ENCODE measurements at regions not wholly inside any gene's neighbourhood (a gene's known extent, or its start where the extent isn't known, plus 50 kb on each side); places are given as distances from the start of the nearest gene placed in this dataset.
"Not testable (repeated sequence)": the region's sequence is repeated elsewhere in the genome, so short reads cannot be mapped to it uniquely, and the experiment has no call there.

DNA sequence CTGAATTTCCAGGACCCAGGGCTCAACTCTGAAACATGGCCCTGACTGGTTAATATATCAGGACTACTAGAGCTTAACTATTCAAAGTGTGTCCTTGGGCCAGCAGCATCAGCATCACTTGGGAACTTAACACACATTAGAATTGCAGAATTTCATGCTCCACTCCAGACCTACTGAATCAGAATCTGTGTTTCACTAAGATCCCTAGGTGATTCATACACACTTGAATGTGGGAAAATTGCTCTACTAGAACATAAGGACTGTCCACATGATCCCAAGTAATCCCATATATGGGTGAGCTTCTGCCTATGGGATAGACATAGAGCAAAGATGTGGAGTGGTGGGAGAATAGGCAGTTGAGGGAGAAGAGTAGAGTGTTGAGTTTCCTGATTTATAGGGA, 192.5 kb upstream of the CLNK start:
- no peak for FAIRE-seq

GRCh38 chr4:10875144-10875799, 190.7 kb upstream of the CLNK start:
- FAIRE-seq, result no peak

DNA sequence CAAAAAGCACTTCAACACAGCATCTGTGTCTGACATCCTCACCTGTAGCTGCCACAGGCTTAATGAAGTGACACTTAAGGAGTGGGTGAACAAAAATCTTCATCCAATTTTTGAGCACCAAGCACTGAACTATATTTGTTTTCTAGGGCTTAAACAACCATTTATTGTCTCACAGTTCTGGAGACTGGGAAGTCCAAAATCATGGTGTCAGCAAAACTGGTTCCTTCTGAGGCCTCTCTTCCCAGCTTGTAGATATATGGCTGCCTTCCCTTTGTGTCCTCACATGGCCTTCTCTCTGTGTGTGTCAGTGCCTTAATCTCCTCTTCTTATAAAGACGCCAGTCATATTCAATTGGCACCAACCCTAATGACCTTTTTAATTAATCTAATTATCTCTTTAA, 189.2 kb upstream of the CLNK start:
- no peak for FAIRE-seq

- no peak for FAIRE-seq
Measured at GRCh38 chr4:10872833-10873517, 188.4 kb upstream of the CLNK start.

GRCh38 chr4:10866666-10867065, 182.1 kb upstream of the CLNK start:
- no peak for FAIRE-seq

DNA sequence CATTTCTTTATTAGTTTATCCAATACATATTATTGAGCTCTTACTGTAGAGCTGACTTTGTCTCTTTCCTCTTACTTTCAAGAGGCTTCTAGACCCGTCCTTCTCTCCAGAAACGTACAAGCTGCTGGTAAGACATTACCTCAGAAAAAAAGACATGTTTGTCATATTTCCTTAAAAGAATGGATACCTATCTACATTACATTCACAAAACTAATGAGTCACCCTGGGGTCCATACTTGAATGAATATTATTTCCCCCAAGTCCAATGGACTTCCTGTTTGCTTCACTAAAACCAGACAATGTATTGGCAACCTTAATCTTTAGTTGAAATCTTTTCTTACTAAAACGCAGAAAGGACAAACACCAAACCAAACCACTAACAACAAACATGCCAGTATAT, 176.5 kb upstream of the CLNK start:
- no peak for FAIRE-seq

DNA sequence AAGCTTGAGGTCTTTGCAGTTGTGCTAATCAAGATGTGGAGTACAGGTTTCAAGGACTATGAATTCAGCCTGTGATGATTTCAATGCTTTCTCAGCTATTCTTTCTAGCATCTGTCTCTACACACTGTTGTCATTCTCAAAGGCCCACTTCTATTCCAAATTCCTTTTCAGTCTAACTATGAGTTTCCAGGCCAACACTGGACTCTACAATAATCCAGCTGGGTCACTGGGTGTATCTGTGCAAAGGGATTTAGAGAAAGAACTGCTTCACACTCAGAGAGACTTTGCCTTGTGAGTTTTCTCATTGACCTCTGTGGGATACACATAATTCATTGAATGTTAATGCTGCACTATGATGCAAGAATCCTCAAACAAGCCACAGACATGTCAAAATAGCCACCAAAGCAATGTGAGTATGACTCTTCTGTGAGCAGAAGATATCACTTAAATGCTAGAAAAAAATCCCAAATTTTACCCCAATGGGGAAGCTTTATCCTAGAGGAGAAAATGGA, 171.8 kb upstream of the CLNK start:
- no peak for FAIRE-seq

DNA sequence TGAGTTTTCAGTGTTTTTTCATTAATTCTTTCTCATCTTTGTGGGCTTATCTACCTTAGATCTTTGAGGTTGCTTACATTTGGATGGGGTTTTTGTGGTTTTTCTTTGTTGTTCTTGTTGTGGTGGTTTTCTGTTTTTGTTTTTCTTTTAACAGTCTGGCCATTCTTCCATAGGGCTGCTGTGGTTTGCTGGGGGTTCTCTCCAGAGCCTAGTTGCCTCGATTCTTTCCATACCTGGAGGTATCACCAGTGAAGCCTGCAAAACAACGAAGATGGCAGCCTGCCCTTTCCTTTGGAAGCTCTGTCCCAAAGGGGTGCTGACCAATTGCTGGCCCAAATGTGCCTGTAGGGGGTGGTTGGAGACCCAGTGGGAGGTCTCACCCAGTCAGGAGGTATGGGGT, 168.6 kb upstream of the CLNK start:
- no peak for FAIRE-seq

GRCh38 chr4:10841697-10842096, 157.1 kb upstream of the CLNK start:
- no peak for FAIRE-seq

DNA sequence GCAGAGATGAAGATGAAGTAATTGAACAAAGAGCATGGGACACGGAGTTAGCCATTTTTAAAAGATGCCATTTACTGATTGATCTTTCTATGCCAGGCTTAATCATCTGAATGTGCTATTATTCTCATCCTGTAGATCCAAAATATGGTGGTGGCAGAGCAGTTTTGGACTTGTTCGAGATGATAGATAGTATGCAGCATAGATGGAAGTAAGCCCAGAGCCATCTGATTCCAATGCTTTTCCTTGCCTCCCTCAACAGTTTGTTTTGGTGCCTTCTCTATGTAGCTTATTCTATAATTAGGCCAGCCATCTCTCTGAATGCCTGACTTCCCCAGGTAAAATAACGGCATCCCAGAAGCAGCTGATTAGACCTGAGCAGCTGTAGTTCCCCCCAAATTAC, 152.6 kb upstream of the CLNK start:
- FAIRE-seq, result no peak

GRCh38 chr4:10832806-10833628, 148.4 kb upstream of the CLNK start:
- no peak for FAIRE-seq

- no peak for FAIRE-seq
Measured at GRCh38 chr4:10831727-10832408, 147.3 kb upstream of the CLNK start.

- not testable (repeated sequence) for FAIRE-seq
Measured at GRCh38 chr4:10828918-10829538, 144.5 kb upstream of the CLNK start.

- FAIRE-seq, result no peak
Measured at GRCh38 chr4:10821826-10822225, 137.3 kb upstream of the CLNK start.

DNA sequence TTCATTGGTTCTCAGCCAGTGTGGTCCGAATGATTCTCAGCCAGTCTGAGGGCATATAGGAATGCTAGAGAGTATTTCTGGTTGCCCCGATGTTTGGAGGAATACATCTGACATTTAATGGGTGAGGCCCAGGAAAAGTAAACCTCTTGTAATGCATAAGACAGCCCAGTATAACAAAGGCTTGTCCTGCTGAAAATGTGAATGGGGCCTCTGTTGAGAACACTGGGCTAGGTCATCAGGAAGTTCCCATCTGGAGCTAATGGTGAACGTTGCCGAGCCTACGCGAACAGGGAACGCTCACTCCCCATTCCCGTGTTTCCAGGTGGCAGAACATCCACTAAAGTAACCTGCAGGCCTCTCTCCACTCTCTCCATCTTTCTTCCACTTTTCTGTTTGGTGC, 132.0 kb upstream of the CLNK start:
- no peak for FAIRE-seq

GRCh38 chr4:10811991-10812390, 127.4 kb upstream of the CLNK start:
- no peak for FAIRE-seq

- no peak for FAIRE-seq
Measured at GRCh38 chr4:10810411-10810810, 125.8 kb upstream of the CLNK start.

GRCh38 chr4:10809905-10810304, 125.3 kb upstream of the CLNK start:
- FAIRE-seq, result no peak

DNA sequence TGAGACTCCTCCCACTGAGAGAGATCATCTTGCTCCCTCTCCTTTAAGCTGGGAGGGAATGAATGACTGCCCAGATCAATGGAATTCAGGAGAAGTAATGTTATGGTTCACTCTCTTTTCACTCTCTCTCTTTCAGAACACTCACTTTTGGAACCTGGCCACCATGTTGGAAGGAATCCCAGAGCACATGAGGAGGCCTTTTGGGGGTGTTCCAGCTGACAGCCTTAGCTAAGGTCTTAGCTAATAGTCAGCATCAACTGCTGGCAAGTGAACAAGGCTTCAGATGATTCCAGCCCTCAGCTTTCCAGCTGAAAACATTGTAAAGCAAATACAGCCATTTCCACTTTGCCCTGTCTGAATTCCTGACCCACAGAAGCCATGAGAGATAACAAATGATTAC, 124.0 kb upstream of the CLNK start:
- no peak for FAIRE-seq

GRCh38 chr4:10806953-10807645, 122.5 kb upstream of the CLNK start:
- no peak for FAIRE-seq

GRCh38 chr4:10803713-10804343, 119.3 kb upstream of the CLNK start:
- FAIRE-seq, result no peak

- no peak for FAIRE-seq
Measured at GRCh38 chr4:10787365-10787764, 102.8 kb upstream of the CLNK start.

Data from TTC549 (cell line).